NB4 (cell line): ENCODE measurements at regions not wholly inside any gene's neighbourhood (a gene's known extent, or its start where the extent isn't known, plus 50 kb on each side); places are given as distances from the start of the nearest gene placed in this dataset.

Experiments used
- DNase-seq: peaks from one replicate; pipeline ENCODE4 v3.0.0; 2010; ENCODE audit warnings: low read depth
- H3K4me3 ChIP-seq: one replicate; pipeline ENCODE4 v1.5.1; 2011; ENCODE audit warnings: mild to moderate bottlenecking, low read depth, low read length, moderate library complexity
- MYC ChIP-seq: IDR thresholded peaks from 2 replicates; pipeline ENCODE4 v1.6.1; 2011; ENCODE audit warnings: low read depth, low read length
- POLR2A ChIP-seq: IDR thresholded peaks from 2 replicates; pipeline ENCODE4 v1.6.1; 2011; ENCODE audit warnings: mild to moderate bottlenecking; ENCODE audit not compliant: insufficient read length; ENCODE audit errors: extremely low read depth
- TF ChIP-seq, protein P1 (sequence below): IDR thresholded peaks from one replicate; pipeline ENCODE4 v1.5.1; 2012; ENCODE audit warnings: low read depth, low read length
- TF ChIP-seq, protein P2 (sequence below): IDR thresholded peaks from 2 replicates; pipeline ENCODE4 v1.6.1; 2011; ENCODE audit warnings: low read depth, low read length

- TF ChIP-seq POLR2A (no peak), MYC (no peak)
- TF ChIP-seq, protein P1, sequence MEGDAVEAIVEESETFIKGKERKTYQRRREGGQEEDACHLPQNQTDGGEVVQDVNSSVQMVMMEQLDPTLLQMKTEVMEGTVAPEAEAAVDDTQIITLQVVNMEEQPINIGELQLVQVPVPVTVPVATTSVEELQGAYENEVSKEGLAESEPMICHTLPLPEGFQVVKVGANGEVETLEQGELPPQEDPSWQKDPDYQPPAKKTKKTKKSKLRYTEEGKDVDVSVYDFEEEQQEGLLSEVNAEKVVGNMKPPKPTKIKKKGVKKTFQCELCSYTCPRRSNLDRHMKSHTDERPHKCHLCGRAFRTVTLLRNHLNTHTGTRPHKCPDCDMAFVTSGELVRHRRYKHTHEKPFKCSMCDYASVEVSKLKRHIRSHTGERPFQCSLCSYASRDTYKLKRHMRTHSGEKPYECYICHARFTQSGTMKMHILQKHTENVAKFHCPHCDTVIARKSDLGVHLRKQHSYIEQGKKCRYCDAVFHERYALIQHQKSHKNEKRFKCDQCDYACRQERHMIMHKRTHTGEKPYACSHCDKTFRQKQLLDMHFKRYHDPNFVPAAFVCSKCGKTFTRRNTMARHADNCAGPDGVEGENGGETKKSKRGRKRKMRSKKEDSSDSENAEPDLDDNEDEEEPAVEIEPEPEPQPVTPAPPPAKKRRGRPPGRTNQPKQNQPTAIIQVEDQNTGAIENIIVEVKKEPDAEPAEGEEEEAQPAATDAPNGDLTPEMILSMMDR, result no peak
- TF ChIP-seq, protein P2, sequence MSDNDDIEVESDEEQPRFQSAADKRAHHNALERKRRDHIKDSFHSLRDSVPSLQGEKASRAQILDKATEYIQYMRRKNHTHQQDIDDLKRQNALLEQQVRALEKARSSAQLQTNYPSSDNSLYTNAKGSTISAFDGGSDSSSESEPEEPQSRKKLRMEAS, result no peak
- no peak for DNase-seq
- no peak overlapping the region for H3K4me3 ChIP-seq
These were observed 215.3 kb upstream of the FOXA2 start for GRCh38 chr20:22799687-22800086.

- TF ChIP-seq POLR2A (no peak), MYC (no peak)
- TF ChIP-seq, protein P2, result no peak
- TF ChIP-seq, protein P1, result no peak
- no peak for DNase-seq
- H3K4me3 ChIP-seq, result no peak overlapping the region
These were observed 215.8 kb upstream of the FOXA2 start for GRCh38 chr20:22800129-22800528.

GRCh38 chr20:22801528-22801927 is 217.2 kb upstream of the FOXA2 start:
- TF ChIP-seq, protein P2, result no peak
- TF ChIP-seq MYC (no peak), POLR2A (no peak)
- TF ChIP-seq, protein P1, result no peak
- H3K4me3 ChIP-seq, result no peak overlapping the region
- DNase-seq, result no peak

DNA sequence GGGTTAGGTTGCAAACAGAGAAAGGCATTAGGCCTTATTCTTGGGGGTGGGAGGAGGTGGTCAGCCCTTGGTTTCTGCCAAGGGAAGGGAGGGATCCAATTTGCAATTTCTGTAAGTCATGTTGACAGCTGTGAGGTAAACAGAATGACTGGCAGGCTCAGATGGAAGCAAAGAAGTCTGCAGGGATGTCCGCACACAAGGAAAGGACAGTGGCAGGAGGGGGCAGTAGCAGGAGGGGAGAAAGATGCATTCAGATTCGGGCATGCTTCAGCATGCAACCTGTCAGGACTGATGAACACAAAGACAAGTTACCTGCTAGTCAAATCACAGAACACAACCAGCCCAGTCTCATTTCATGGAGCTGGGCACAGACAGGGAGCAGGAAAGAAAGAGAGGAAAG is 217.9 kb upstream of the FOXA2 start:
- no peak for DNase-seq
- no peak overlapping the region for H3K4me3 ChIP-seq
- TF ChIP-seq, protein P2, result no peak
- TF ChIP-seq, protein P1, result no peak
- TF ChIP-seq POLR2A (no peak), MYC (no peak)

DNA sequence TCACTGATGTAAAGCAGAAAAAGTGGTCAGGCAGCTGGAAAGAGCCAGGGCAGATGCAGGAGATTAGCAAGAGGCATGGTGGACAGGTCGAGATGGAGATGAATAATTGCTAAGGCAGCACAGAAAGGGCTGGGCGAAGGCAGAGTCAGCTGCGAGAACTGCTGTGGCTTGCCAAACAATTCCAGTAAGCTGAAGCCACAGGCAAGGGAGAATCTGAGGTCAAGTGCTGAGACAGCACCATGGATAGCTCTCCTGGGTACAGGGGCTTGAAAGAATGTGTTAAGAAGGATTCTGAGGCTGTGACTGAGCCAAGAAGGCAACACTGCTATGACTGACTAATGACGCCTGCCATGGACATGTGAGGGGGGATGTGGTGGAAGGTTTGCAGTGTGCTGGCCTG is 220.8 kb upstream of the FOXA2 start:
- H3K4me3 ChIP-seq, result no peak overlapping the region
- DNase-seq, result peak; percentile 51
- TF ChIP-seq, protein P2, result no peak
- TF ChIP-seq, protein P1, result no peak
- TF ChIP-seq MYC, result no peak
- no peak for TF ChIP-seq POLR2A

DNA sequence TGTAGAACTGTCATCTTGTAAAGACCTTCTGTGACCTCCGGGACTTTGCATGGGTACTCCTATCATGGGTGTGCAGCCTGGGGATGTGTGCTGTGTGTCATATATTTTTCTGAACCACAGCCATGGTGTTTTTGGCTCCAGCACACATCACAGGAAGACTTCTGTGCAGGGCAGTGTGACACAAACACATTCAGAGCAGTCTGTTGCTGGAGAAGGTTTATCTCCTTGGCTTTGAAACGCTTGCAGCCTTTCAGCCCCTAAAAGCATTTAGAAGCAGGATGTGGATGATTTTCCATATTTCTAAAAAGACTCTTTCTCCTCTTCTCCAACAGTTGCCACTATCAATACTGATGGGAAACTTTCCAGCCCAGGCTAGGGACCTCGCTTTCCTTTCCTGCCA is 221.6 kb upstream of the FOXA2 start:
- TF ChIP-seq POLR2A, result no peak
- TF ChIP-seq, protein P2, result no peak
- TF ChIP-seq, protein P1, result no peak
- no peak for TF ChIP-seq MYC
- H3K4me3 ChIP-seq, result no peak overlapping the region
- no peak for DNase-seq
